ENCODE measurements at regions not wholly inside any gene's neighbourhood (a gene's known extent, or its start where the extent isn't known, plus 50 kb on each side); places are given as distances from the start of the nearest gene placed in this dataset.
A peak's percentile ranks its signal among the peaks of the same experiment; 100 is the strongest.
"Not testable (repeated sequence)": the region's sequence is repeated elsewhere in the genome, so short reads cannot be mapped to it uniquely, and the experiment has no call there.

DNA sequence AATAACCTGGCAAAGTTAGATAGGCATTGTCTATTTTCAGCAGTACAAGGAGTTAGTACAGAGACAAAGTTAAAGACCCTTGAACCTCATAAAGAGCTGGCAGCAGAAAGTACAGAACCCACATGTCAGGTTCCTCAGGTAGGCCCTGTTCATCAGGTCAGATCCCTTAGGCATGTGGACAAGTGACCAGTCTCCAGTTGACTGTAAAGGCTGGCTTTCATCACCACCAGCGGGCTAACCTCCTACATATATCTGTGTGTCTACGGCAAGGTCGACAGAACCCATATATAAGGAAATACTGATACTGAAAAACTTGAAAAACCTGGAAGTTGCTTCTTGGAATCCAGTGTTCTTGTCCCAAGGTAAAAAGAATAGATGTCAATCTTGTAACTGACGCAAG, 223.1 kb upstream of the SGK1 start:
- Histone ChIP-seq H3K9ac (ENCODE audit: low read length) (no peak overlapping the region), H3K27me3 (ENCODE audit: control insufficient read depth in 1 of 2, insufficient read depth in 1 of 2, low read length in 2 of 2) (no peaks in the 10 kb centered on the region), H2AFZ (ENCODE audit: low read depth, low read length) (no peak overlapping the region), H3K36me3 (ENCODE audit: control insufficient read depth in 1 of 2, insufficient read depth in 2 of 2, low read depth in 1 of 2, low read length in 2 of 2) (no peaks in the 10 kb centered on the region), H2BK5ac (ENCODE audit: low read depth, low read length, poor library complexity, severe bottlenecking) (no peak overlapping the region), H4K8ac (ENCODE audit: low read length) (no peak overlapping the region), H2BK120ac (ENCODE audit: low read depth, low read length) (peak overlapping the region; percentile 64), H2BK15ac (ENCODE audit: low read depth, poor library complexity, severe bottlenecking) (no peak overlapping the region), H3K27ac (ENCODE audit: low read length, poor library complexity, severe bottlenecking) (no peak overlapping the region), H3K23ac (ENCODE audit: low read length in 2 of 2) (no peak overlapping the region), H3K9me3 (ENCODE audit: control insufficient read depth, low read length) (no peaks in the 10 kb centered on the region), H4K91ac (ENCODE audit: low read length) (no peak overlapping the region), H3K18ac (ENCODE audit: low read depth in 1 of 2, low read length in 2 of 2) (no peak overlapping the region), H3K79me1 (replicated peaks; ENCODE audit: low read length, poor library complexity, severe bottlenecking) (no peaks in the 10 kb centered on the region), H3K4me2 (ENCODE audit: low read length, poor library complexity, severe bottlenecking) (no peak overlapping the region), H3K4ac (ENCODE audit: low read depth in 1 of 2, low read length in 2 of 2) (no peak overlapping the region), H2BK12ac (ENCODE audit: low read length in 2 of 2) (peak overlapping the region in 1 of 2 experiments; percentile 38), H2AK5ac (ENCODE audit: low read length, severe bottlenecking) (no peak overlapping the region), H3K14ac (ENCODE audit: low read length in 2 of 2) (no peak overlapping the region), H3K4me3 (ENCODE audit: insufficient read depth in 1 of 2, low read depth in 1 of 2, low read length in 2 of 2) (no peak overlapping the region), H3K4me1 (ENCODE audit: control insufficient read depth, insufficient read depth, low read depth, low read length) (peaks cover 4% of the 10 kb centered on the region)
- DNase-seq, result no peak
- 100% methylated on average over 4 of the region's 4 CpGs for WGBS

DNA sequence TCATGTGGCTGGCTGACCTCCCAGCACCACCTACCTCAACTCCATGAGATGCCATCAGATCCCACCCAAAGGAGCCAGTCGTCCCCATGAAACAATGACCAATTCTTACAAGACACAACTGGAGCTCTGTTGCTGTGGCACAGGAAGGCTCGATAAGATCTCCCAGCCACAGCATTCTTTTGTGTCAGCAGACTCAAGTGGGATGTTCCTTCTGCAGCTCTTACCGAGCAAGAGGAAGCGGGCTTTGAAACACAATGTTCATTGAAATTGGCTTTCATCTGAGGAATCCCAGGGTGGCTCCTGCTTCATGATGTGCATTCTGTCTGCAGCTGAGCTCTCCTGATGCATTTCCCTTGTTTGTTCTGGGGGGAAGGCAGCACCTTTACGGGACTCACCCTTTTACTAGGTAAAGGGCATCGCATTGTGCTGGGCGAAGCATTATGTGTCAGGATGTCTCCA, 222.0 kb upstream of the SGK1 start:
- H3K23ac ChIP-seq (ENCODE audit: low read length in 2 of 2), result no peak overlapping the region
- no peak overlapping the region for H3K14ac ChIP-seq (ENCODE audit: low read length in 2 of 2)
- H3K4me1 ChIP-seq (ENCODE audit: control insufficient read depth, insufficient read depth, low read depth, low read length), result peaks cover 5% of the 10 kb centered on the region
- no peaks in the 10 kb centered on the region for H3K27me3 ChIP-seq (ENCODE audit: control insufficient read depth in 1 of 2, insufficient read depth in 1 of 2, low read length in 2 of 2)
- peak overlapping the region in 1 of 2 experiments; percentile 69 for H2BK12ac ChIP-seq (ENCODE audit: low read length in 2 of 2)
- peak overlapping the region; percentile 22 to 28 for H3K18ac ChIP-seq (ENCODE audit: low read depth in 1 of 2, low read length in 2 of 2)
- no peaks in the 10 kb centered on the region for H3K9me3 ChIP-seq (ENCODE audit: control insufficient read depth, low read length)
- no peak overlapping the region for H3K4me2 ChIP-seq (ENCODE audit: low read length, poor library complexity, severe bottlenecking)
- no peaks in the 10 kb centered on the region for H3K36me3 ChIP-seq (ENCODE audit: control insufficient read depth in 1 of 2, insufficient read depth in 2 of 2, low read depth in 1 of 2, low read length in 2 of 2)
- H3K79me1 ChIP-seq (replicated peaks; ENCODE audit: low read length, poor library complexity, severe bottlenecking), result no peaks in the 10 kb centered on the region
- peak overlapping the region in 1 of 2 experiments; percentile 31 for H3K4ac ChIP-seq (ENCODE audit: low read depth in 1 of 2, low read length in 2 of 2)
- no peak overlapping the region for H2BK120ac ChIP-seq (ENCODE audit: low read depth, low read length)
- DNase-seq, result peak; percentile 69
- H3K9ac ChIP-seq (ENCODE audit: low read length), result no peak overlapping the region
- no peak overlapping the region for H2AFZ ChIP-seq (ENCODE audit: low read depth, low read length)
- H4K8ac ChIP-seq (ENCODE audit: low read length), result peak overlapping the region; percentile 85
- no peak overlapping the region for H2BK15ac ChIP-seq (ENCODE audit: low read depth, poor library complexity, severe bottlenecking)
- 54% methylated on average over 7 of the region's 7 CpGs for WGBS
- no peak overlapping the region for H3K27ac ChIP-seq (ENCODE audit: low read length, poor library complexity, severe bottlenecking)
- no peak overlapping the region for H4K91ac ChIP-seq (ENCODE audit: low read length)
- H2AK5ac ChIP-seq (ENCODE audit: low read length, severe bottlenecking), result no peak overlapping the region
- H2BK5ac ChIP-seq (ENCODE audit: low read depth, low read length, poor library complexity, severe bottlenecking), result no peak overlapping the region
- H3K4me3 ChIP-seq (ENCODE audit: insufficient read depth in 1 of 2, low read depth in 1 of 2, low read length in 2 of 2), result no peak overlapping the region

DNA sequence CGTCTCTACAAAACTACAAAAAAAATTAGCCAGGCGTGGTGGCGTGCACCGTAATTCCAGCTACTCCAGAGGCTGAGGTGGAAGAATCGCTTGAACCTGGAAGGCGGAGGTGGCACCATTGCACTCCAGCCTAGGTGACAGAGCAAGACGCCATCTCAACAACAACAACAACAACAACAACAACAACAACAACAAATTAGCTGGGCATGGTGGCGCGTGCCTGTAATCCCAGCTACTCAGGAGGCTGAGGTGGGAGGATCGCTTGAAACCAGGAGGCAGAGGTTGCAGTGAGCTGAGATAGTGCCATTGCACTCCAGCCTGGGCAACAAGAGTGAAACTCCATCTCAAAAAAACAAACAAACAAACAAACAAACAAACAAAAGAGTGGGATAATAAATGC, 219.9 kb upstream of the SGK1 start:
- not testable (repeated sequence) for H3K4ac ChIP-seq (ENCODE audit: low read depth in 1 of 2, low read length in 2 of 2); H3K4me3 ChIP-seq (ENCODE audit: insufficient read depth in 1 of 2, low read depth in 1 of 2, low read length in 2 of 2); H3K36me3 ChIP-seq (ENCODE audit: control insufficient read depth in 1 of 2, insufficient read depth in 2 of 2, low read depth in 1 of 2, low read length in 2 of 2); H2BK12ac ChIP-seq (ENCODE audit: low read length in 2 of 2); H2BK5ac ChIP-seq (ENCODE audit: low read depth, low read length, poor library complexity, severe bottlenecking); H2BK15ac ChIP-seq (ENCODE audit: low read depth, poor library complexity, severe bottlenecking); H3K9me3 ChIP-seq (ENCODE audit: control insufficient read depth, low read length); H3K9ac ChIP-seq (ENCODE audit: low read length); H4K8ac ChIP-seq (ENCODE audit: low read length); H2BK120ac ChIP-seq (ENCODE audit: low read depth, low read length); H3K27me3 ChIP-seq (ENCODE audit: control insufficient read depth in 1 of 2, insufficient read depth in 1 of 2, low read length in 2 of 2); H3K18ac ChIP-seq (ENCODE audit: low read depth in 1 of 2, low read length in 2 of 2); H3K23ac ChIP-seq (ENCODE audit: low read length in 2 of 2); H2AK5ac ChIP-seq (ENCODE audit: low read length, severe bottlenecking); H2AFZ ChIP-seq (ENCODE audit: low read depth, low read length); H3K4me1 ChIP-seq (ENCODE audit: control insufficient read depth, insufficient read depth, low read depth, low read length); H3K79me1 ChIP-seq (replicated peaks; ENCODE audit: low read length, poor library complexity, severe bottlenecking); H3K14ac ChIP-seq (ENCODE audit: low read length in 2 of 2); DNase-seq; H4K91ac ChIP-seq (ENCODE audit: low read length); H3K4me2 ChIP-seq (ENCODE audit: low read length, poor library complexity, severe bottlenecking)
- 95% methylated on average over 6 of the region's 10 CpGs for WGBS
- peak overlapping the region; percentile 74 for H3K27ac ChIP-seq (ENCODE audit: low read length, poor library complexity, severe bottlenecking)

DNA sequence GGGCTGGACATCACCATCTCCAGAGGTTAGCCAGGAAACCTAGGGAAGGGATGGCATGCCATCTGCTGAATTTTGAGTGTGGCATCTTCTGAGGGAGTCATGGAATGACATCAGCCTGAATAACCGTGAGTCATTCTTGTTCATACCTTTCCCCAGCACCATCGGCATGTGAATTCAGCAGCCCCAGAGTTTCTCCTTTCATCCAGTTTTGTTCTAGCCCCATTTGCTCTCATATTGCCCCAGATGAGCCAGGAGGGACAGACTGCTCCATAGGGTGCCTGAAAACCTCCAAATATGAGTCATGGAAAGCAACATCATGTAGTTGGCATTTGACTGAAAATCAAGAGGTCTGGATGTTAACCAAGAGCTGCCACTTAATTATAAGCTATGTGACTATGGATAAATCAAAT, 219.2 kb upstream of the SGK1 start:
- no peaks in the 10 kb centered on the region for H3K36me3 ChIP-seq (ENCODE audit: control insufficient read depth in 1 of 2, insufficient read depth in 2 of 2, low read depth in 1 of 2, low read length in 2 of 2)
- H3K4me1 ChIP-seq (ENCODE audit: control insufficient read depth, insufficient read depth, low read depth, low read length), result peaks cover 5% of the 10 kb centered on the region
- H2BK5ac ChIP-seq (ENCODE audit: low read depth, low read length, poor library complexity, severe bottlenecking), result no peak overlapping the region
- H3K23ac ChIP-seq (ENCODE audit: low read length in 2 of 2), result no peak overlapping the region
- H3K79me1 ChIP-seq (replicated peaks; ENCODE audit: low read length, poor library complexity, severe bottlenecking), result no peaks in the 10 kb centered on the region
- no peaks in the 10 kb centered on the region for H3K9me3 ChIP-seq (ENCODE audit: control insufficient read depth, low read length)
- no peak overlapping the region for H2BK15ac ChIP-seq (ENCODE audit: low read depth, poor library complexity, severe bottlenecking)
- no peak overlapping the region for H2BK120ac ChIP-seq (ENCODE audit: low read depth, low read length)
- H3K4me3 ChIP-seq (ENCODE audit: insufficient read depth in 1 of 2, low read depth in 1 of 2, low read length in 2 of 2), result no peak overlapping the region
- H3K14ac ChIP-seq (ENCODE audit: low read length in 2 of 2), result no peak overlapping the region
- H2BK12ac ChIP-seq (ENCODE audit: low read length in 2 of 2), result peak overlapping the region in 1 of 2 experiments; percentile 16
- H4K91ac ChIP-seq (ENCODE audit: low read length), result no peak overlapping the region
- peak overlapping the region; percentile 11 to 35 for H3K4ac ChIP-seq (ENCODE audit: low read depth in 1 of 2, low read length in 2 of 2)
- peak overlapping the region; percentile 74 for H3K27ac ChIP-seq (ENCODE audit: low read length, poor library complexity, severe bottlenecking)
- H3K27me3 ChIP-seq (ENCODE audit: control insufficient read depth in 1 of 2, insufficient read depth in 1 of 2, low read length in 2 of 2), result no peaks in the 10 kb centered on the region
- WGBS, result 13% methylated on average over 2 of the region's 2 CpGs
- no peak overlapping the region for H3K4me2 ChIP-seq (ENCODE audit: low read length, poor library complexity, severe bottlenecking)
- no peak overlapping the region for H4K8ac ChIP-seq (ENCODE audit: low read length)
- peak overlapping the region; percentile 36 for H3K9ac ChIP-seq (ENCODE audit: low read length)
- peak; percentile 75 for DNase-seq
- H2AK5ac ChIP-seq (ENCODE audit: low read length, severe bottlenecking), result no peak overlapping the region
- H3K18ac ChIP-seq (ENCODE audit: low read depth in 1 of 2, low read length in 2 of 2), result no peak overlapping the region
- H2AFZ ChIP-seq (ENCODE audit: low read depth, low read length), result no peak overlapping the region

Measured in mesenchymal stem cell (in vitro differentiated cells and primary cell).